Gastrocnemius medialis (tissue), 4 donors: ENCODE measurements at regions not wholly inside any gene's neighbourhood (a gene's known extent, or its start where the extent isn't known, plus 50 kb on each side); places are given as distances from the start of the nearest gene placed in this dataset.

Experiments
- ATAC-seq, 2 donors: fragments of 150-250 bp; one replicate each; pipeline ENCODE4 v1.9.1; 2016
- DNase-seq, 2 donors: peaks; one replicate each; pipeline ENCODE4 v3.0.0-alpha.2; 2019
- H3K27ac ChIP-seq, 4 donors: fragments of 200-600 bp; sonication (generic); 1 replicate in 1 of 4; 2 replicates in 3 of 4; pipeline ENCODE4 v1.5.1; 2016 to 2018; ENCODE audit warnings: mild to moderate bottlenecking in 2 of 4, moderate library complexity in 1 of 4
- H3K27me3 ChIP-seq, 3 donors: fragments of 200-600 bp; sonication (generic) in 2 of 3; 1 replicate in 1 of 3; 2 replicates in 2 of 3; pipeline versions ENCODE4 v1.5.1 to v1.6.0; 2016 to 2019; ENCODE audit warnings: mild to moderate bottlenecking in 1 of 3, moderate library complexity in 1 of 3
- H3K36me3 ChIP-seq, 2 donors: fragments of 200-600 bp; sonication (generic) in 1 of 2; one replicate each; pipeline ENCODE4 v1.5.1; 2017 to 2018
- H3K4me1 ChIP-seq, 2 donors: fragments of 200-600 bp; sonication (generic) in 1 of 2; one replicate each; pipeline ENCODE4 v1.5.1; 2016 to 2017; ENCODE audit warnings: mild to moderate bottlenecking in 2 of 2
- H3K4me3 ChIP-seq, 4 donors: fragments of 200-600 bp; sonication (generic) in 3 of 4; 1 replicate in 1 of 4; 2 replicates in 3 of 4; pipeline ENCODE4 v1.5.1; 2016 to 2019; ENCODE audit warnings: mild to moderate bottlenecking in 2 of 4
- H3K9me3 ChIP-seq, 3 donors: fragments of 200-600 bp; sonication (generic) in 2 of 3; 1 replicate in 1 of 3; 2 replicates in 2 of 3; pipeline ENCODE4 v1.5.1; 2016 to 2019
- POLR2A ChIP-seq, 2 donors: fragments of 450-650 bp; IDR thresholded peaks; one replicate each; pipeline ENCODE4 v1.6.1; 2017; ENCODE audit warnings: antibody characterized with exemption in 2 of 2, mild to moderate bottlenecking in 2 of 2, moderate library complexity in 2 of 2
- in situ Hi-C, 4 donors: fragments of 200-750 bp; cut with MboI; loops; one replicate each; pipeline versions ENCODE4 v1.15.0 to v1.8.0; 2017; ENCODE audit warnings: low sequenced_read_pairs in 4 of 4
- intact Hi-C: fragments of 100-400 bp; cut with DNase I; formaldehyde crosslinking; loops from one replicate; pipeline ENCODE4 v1.15.1; 2023; ENCODE audit warnings: low total_unique reads
- TF ChIP-seq, protein P1 (sequence below), 5 experiments: fragments of 450-650 bp in 3 of 5; fragments of 200-600 bp in 2 of 5; sonication (generic) in 2 of 5; IDR thresholded peaks in 4 of 5; conservative IDR thresholded peaks in 1 of 5; 1 replicate in 4 of 5; 2 replicates in 1 of 5; pipeline ENCODE4 v1.5.1; 2016 to 2019; ENCODE audit warnings: antibody characterized with exemption in 5 of 5, mild to moderate bottlenecking in 3 of 5, moderate library complexity in 3 of 5

- ATAC-seq (no peak), DNase-seq (no peak)
- intact Hi-C loops (no loop called here), in situ Hi-C loops (no loop called here)
- Histone ChIP-seq H3K27me3 (no peaks in the 10 kb centered on the region), H3K9me3 (no peaks in the 10 kb centered on the region), H3K27ac (no peak overlapping the region), H3K4me3 (no peak overlapping the region), H3K36me3 (no peaks in the 10 kb centered on the region), H3K4me1 (no peaks in the 10 kb centered on the region)
- TF ChIP-seq, protein P1, sequence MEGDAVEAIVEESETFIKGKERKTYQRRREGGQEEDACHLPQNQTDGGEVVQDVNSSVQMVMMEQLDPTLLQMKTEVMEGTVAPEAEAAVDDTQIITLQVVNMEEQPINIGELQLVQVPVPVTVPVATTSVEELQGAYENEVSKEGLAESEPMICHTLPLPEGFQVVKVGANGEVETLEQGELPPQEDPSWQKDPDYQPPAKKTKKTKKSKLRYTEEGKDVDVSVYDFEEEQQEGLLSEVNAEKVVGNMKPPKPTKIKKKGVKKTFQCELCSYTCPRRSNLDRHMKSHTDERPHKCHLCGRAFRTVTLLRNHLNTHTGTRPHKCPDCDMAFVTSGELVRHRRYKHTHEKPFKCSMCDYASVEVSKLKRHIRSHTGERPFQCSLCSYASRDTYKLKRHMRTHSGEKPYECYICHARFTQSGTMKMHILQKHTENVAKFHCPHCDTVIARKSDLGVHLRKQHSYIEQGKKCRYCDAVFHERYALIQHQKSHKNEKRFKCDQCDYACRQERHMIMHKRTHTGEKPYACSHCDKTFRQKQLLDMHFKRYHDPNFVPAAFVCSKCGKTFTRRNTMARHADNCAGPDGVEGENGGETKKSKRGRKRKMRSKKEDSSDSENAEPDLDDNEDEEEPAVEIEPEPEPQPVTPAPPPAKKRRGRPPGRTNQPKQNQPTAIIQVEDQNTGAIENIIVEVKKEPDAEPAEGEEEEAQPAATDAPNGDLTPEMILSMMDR (IDR thresholded peaks at IDR 0.05 in 4 of 5, conservative IDR thresholded peaks at IDR 0.05 in 1 of 5) = no peak
- TF ChIP-seq POLR2A (IDR thresholded peaks at IDR 0.05) = no peak
Observed at GRCh38 chr13:100735494-100735893, 60.9 kb upstream of the TMTC4 start.

DNA sequence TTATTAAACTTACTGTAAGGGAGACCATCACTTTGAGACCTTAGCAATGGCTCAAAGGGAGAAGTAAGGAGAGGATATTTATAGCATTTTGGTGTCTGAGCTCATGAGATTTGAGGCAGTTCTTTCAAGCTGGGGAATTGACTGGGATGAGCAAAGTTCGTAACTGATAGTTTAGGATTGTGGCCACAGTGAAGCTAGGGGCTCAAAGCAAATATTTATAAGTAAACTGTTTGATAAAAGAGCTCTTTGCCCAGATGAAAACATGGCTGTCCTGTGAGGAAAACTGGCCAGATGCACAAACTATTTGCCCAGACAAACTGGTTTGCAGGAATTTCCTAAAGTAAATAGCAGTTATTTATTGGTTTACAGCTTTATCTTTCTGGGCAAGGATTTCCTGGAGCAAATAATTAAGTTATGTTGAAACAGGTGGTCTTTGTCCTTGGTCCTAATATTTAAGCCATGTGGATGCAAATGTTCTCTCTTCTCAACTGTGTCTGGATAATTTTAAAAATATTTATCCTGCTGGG lies 59.7 kb upstream of the TMTC4 start:
- Histone ChIP-seq H3K9me3 (no peaks in the 10 kb centered on the region), H3K27me3 (no peaks in the 10 kb centered on the region), H3K36me3 (no peaks in the 10 kb centered on the region), H3K27ac (no peak overlapping the region), H3K4me1 (no peaks in the 10 kb centered on the region), H3K4me3 (no peak overlapping the region)
- intact Hi-C loops (no loop called here), in situ Hi-C loops (no loop called here)
- TF ChIP-seq, protein P1 (IDR thresholded peaks at IDR 0.05 in 4 of 5, conservative IDR thresholded peaks at IDR 0.05 in 1 of 5) = no peak
- no peak for TF ChIP-seq POLR2A (IDR thresholded peaks at IDR 0.05)
- no peak for DNase-seq
- no peak for ATAC-seq

DNA sequence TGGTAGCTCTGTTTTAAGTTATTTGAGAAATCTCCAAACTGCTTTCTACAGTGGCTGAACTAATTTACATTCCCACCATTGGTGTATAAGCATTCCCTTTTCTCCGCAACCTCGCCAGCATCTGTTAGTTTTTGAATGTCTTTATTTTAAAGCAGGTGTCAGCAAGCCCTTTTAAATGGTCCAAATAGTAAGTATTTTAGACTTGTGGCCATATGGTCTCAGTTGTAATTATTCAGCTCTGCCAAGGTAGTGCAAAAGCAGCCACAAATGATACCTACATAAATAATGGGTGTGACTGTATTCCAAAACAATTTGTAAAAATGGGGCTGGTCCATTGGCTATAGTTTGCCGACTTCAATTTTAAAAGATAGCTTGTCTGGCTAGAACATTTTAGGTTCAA lies 58.7 kb upstream of the TMTC4 start:
- DNase-seq = no peak
- H3K36me3 ChIP-seq = no peaks in the 10 kb centered on the region
- H3K27ac ChIP-seq = no peak overlapping the region
- no peaks in the 10 kb centered on the region for H3K9me3 ChIP-seq
- in situ Hi-C loops (no loop called here), intact Hi-C loops (no loop called here)
- TF ChIP-seq POLR2A (IDR thresholded peaks at IDR 0.05) = no peak
- TF ChIP-seq, protein P1 (IDR thresholded peaks at IDR 0.05 in 4 of 5, conservative IDR thresholded peaks at IDR 0.05 in 1 of 5) = no peak
- ATAC-seq = no peak
- H3K4me3 ChIP-seq = no peak overlapping the region
- no peaks in the 10 kb centered on the region for H3K4me1 ChIP-seq
- H3K27me3 ChIP-seq = no peaks in the 10 kb centered on the region

DNA sequence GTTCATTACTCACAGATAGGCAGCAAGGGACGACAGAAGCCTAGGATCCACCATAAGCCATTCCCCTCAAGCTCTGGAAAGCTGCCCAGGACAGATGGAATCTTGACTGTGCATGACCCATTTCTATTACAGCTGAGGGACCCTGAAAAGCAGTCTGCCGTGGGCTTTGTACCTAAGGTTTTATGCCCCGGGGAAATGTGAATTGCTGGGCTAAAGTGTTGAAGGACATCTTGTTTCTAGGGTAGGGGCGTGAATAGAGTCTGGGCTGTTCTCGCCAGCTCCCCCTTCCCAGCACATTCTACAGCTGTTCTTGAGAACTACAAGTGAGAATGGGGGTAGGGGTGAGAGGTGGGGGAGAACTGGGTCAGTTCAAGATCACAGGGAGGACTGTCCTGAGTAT lies 53.6 kb upstream of the TMTC4 start:
- no peak overlapping the region for H3K4me3 ChIP-seq
- in situ Hi-C loops (no loop called here), intact Hi-C loops (no loop called here)
- no peak overlapping the region for H3K27ac ChIP-seq
- no peaks in the 10 kb centered on the region for H3K9me3 ChIP-seq
- no peak for DNase-seq
- no peaks in the 10 kb centered on the region for H3K4me1 ChIP-seq
- ATAC-seq = no peak
- no peaks in the 10 kb centered on the region for H3K36me3 ChIP-seq
- H3K27me3 ChIP-seq = no peaks in the 10 kb centered on the region
- TF ChIP-seq, protein P1 (IDR thresholded peaks at IDR 0.05 in 4 of 5, conservative IDR thresholded peaks at IDR 0.05 in 1 of 5) = no peak
- TF ChIP-seq POLR2A (IDR thresholded peaks at IDR 0.05) = no peak

GRCh38 chr13:100725472-100725871 lies 50.9 kb upstream of the TMTC4 start:
- H3K27ac ChIP-seq = no peak overlapping the region
- no peak overlapping the region for H3K4me3 ChIP-seq
- no peaks in the 10 kb centered on the region for H3K4me1 ChIP-seq
- intact Hi-C loops (no loop called here), in situ Hi-C loops (no loop called here)
- H3K9me3 ChIP-seq = no peaks in the 10 kb centered on the region
- H3K36me3 ChIP-seq = no peaks in the 10 kb centered on the region
- TF ChIP-seq, protein P1 (IDR thresholded peaks at IDR 0.05 in 4 of 5, conservative IDR thresholded peaks at IDR 0.05 in 1 of 5) = no peak
- no peak for TF ChIP-seq POLR2A (IDR thresholded peaks at IDR 0.05)
- no peaks in the 10 kb centered on the region for H3K27me3 ChIP-seq
- ATAC-seq = no peak
- no peak for DNase-seq
